ENCODE measurements at regions not wholly inside any gene's neighbourhood (a gene's known extent, or its start where the extent isn't known, plus 50 kb on each side); places are given as distances from the start of the nearest gene placed in this dataset.
"Not testable (repeated sequence)": the region's sequence is repeated elsewhere in the genome, so short reads cannot be mapped to it uniquely, and the experiment has no call there.

- no peak overlapping the region for H3K27ac Mint-ChIP-seq (ENCODE audit: unreplicated experiment)
- no peak overlapping the region for H3K4me3 Mint-ChIP-seq (ENCODE audit: unreplicated experiment)
- H3K36me3 Mint-ChIP-seq (ENCODE audit: low read depth): no peaks in the 10 kb centered on the region
- H3K9me3 Mint-ChIP-seq (ENCODE audit: low read depth): no peaks in the 10 kb centered on the region
- H3K27me3 Mint-ChIP-seq (ENCODE audit: low read depth): peaks cover 3% of the 10 kb centered on the region
- H3K4me1 Mint-ChIP-seq (ENCODE audit: low read depth): no peaks in the 10 kb centered on the region
- DNase-seq (ENCODE audit: low spot score): no peak
- no peak for TF ChIP-seq CTCF (IDR thresholded peaks at IDR 0.05)
Observed at GRCh38 chr15:59896663-59897074, 107.4 kb upstream of the FOXB1 start.

GRCh38 chr15:59894835-59895234 is 109.3 kb upstream of the FOXB1 start:
- H3K27me3 Mint-ChIP-seq (ENCODE audit: low read depth): no peaks in the 10 kb centered on the region

GRCh38 chr15:59892985-59893384 is 111.1 kb upstream of the FOXB1 start:
- no peaks in the 10 kb centered on the region for H3K27me3 Mint-ChIP-seq (ENCODE audit: low read depth)
- no peak overlapping the region for H3K27ac Mint-ChIP-seq (ENCODE audit: unreplicated experiment)
- H3K9me3 Mint-ChIP-seq (ENCODE audit: low read depth): no peaks in the 10 kb centered on the region
- no peaks in the 10 kb centered on the region for H3K4me1 Mint-ChIP-seq (ENCODE audit: low read depth)
- H3K4me3 Mint-ChIP-seq (ENCODE audit: unreplicated experiment): no peak overlapping the region
- no peak for DNase-seq (ENCODE audit: low spot score)
- TF ChIP-seq CTCF (IDR thresholded peaks at IDR 0.05): no peak
- no peaks in the 10 kb centered on the region for H3K36me3 Mint-ChIP-seq (ENCODE audit: low read depth)

More at GRCh38 chr15:59894835-59895234, 109.3 kb upstream of the FOXB1 start:
- Mint-ChIP-seq H3K9me3 (ENCODE audit: low read depth) (no peaks in the 10 kb centered on the region), H3K4me1 (ENCODE audit: low read depth) (no peaks in the 10 kb centered on the region), H3K27ac (ENCODE audit: unreplicated experiment) (no peak overlapping the region), H3K4me3 (ENCODE audit: unreplicated experiment) (no peak overlapping the region), H3K36me3 (ENCODE audit: low read depth) (no peaks in the 10 kb centered on the region)
- DNase-seq (ENCODE audit: low spot score): no peak
- TF ChIP-seq CTCF (IDR thresholded peaks at IDR 0.05): no peak

GRCh38 chr15:59887870-59888269 is 116.2 kb upstream of the FOXB1 start:
- not testable (repeated sequence) for H3K27me3 Mint-ChIP-seq (ENCODE audit: low read depth); H3K4me1 Mint-ChIP-seq (ENCODE audit: low read depth); H3K9me3 Mint-ChIP-seq (ENCODE audit: low read depth); DNase-seq (ENCODE audit: low spot score); H3K27ac Mint-ChIP-seq (ENCODE audit: unreplicated experiment); H3K36me3 Mint-ChIP-seq (ENCODE audit: low read depth); H3K4me3 Mint-ChIP-seq (ENCODE audit: unreplicated experiment)

- no peak for DNase-seq (ENCODE audit: low spot score)
- Mint-ChIP-seq H3K36me3 (ENCODE audit: low read depth) (no peaks in the 10 kb centered on the region), H3K9me3 (ENCODE audit: low read depth) (no peaks in the 10 kb centered on the region), H3K4me1 (ENCODE audit: low read depth) (no peaks in the 10 kb centered on the region), H3K4me3 (ENCODE audit: unreplicated experiment) (no peak overlapping the region), H3K27ac (ENCODE audit: unreplicated experiment) (no peak overlapping the region), H3K27me3 (ENCODE audit: low read depth) (peaks cover 5% of the 10 kb centered on the region)
- TF ChIP-seq CTCF (IDR thresholded peaks at IDR 0.05): no peak
Observed at GRCh38 chr15:59887211-59887610, 116.9 kb upstream of the FOXB1 start.

- no peaks in the 10 kb centered on the region for H3K9me3 Mint-ChIP-seq (ENCODE audit: low read depth)
- no peak overlapping the region for H3K4me3 Mint-ChIP-seq (ENCODE audit: unreplicated experiment)
- no peaks in the 10 kb centered on the region for H3K36me3 Mint-ChIP-seq (ENCODE audit: low read depth)
- H3K27me3 Mint-ChIP-seq (ENCODE audit: low read depth): peaks cover 5% of the 10 kb centered on the region
- no peak overlapping the region for H3K27ac Mint-ChIP-seq (ENCODE audit: unreplicated experiment)
- DNase-seq (ENCODE audit: low spot score): no peak
- H3K4me1 Mint-ChIP-seq (ENCODE audit: low read depth): no peaks in the 10 kb centered on the region
- TF ChIP-seq CTCF (IDR thresholded peaks at IDR 0.05): no peak
Observed at GRCh38 chr15:59886441-59886840, 117.7 kb upstream of the FOXB1 start.

Measured in chondrocyte (in vitro differentiated cells).